AG04449 (cell line): ENCODE measurements at regions not wholly inside any gene's neighbourhood (a gene's known extent, or its start where the extent isn't known, plus 50 kb on each side); places are given as distances from the start of the nearest gene placed in this dataset.

Experiments
- CTCF ChIA-PET: fragments of 350-600 bp; formaldehyde crosslinking; extraction: SDS; loops from one replicate; lab custom pipeline; 2021; ENCODE audit warnings: antibody characterized with exemption; lab: Yijun Ruan, JAX
- POLR2A ChIA-PET: fragments of 400-600, 350-600 bp; formaldehyde crosslinking; extraction: SDS; loops from one replicate; lab custom pipeline; 2020; ENCODE audit warnings: antibody characterized with exemption, inconsistent platforms; lab: Yijun Ruan, JAX
- DNase-seq: peaks from one replicate; pipeline ENCODE4 v3.0.0-alpha.2; 2010; ENCODE audit warnings: low read depth, low spot score
- H3K4me3 ChIP-seq: 2 replicates; pipeline ENCODE4 v1.5.1; 2011; ENCODE audit warnings: low read depth, mild to moderate bottlenecking, control low read depth, low read length
- TF ChIP-seq, protein P1 (sequence below): IDR thresholded peaks from one replicate; pipeline ENCODE4 v1.5.1; 2011; ENCODE audit warnings: mild to moderate bottlenecking, moderate library complexity, low read length, control low read depth, inconsistent platforms; ENCODE audit not compliant: insufficient read depth; ENCODE audit errors: missing control alignments

DNA sequence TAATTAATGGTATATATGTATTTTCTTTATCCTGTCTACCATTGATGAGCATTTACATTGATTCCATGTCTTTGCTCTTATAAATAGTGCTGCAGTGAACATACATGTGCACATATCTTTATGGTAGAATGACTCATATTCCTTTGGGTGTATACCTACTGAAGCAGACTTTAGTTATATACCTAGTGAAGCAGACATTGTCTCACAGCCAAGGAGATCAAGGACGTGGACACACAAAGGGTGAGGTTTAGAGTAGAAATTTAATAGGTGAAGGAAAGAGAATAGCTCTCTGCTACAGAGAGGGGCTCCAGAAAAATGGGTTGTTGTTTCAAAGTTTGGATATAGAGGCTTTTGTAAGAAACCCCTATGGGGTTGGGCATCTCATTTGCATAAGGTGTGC, 700.3 kb downstream of the CDH11 start:
- ChIA-PET POLR2A (no interaction called here), CTCF (no interaction called here)
- H3K4me3 ChIP-seq: no peak overlapping the region
- DNase-seq: no peak
- TF ChIP-seq, protein P1, sequence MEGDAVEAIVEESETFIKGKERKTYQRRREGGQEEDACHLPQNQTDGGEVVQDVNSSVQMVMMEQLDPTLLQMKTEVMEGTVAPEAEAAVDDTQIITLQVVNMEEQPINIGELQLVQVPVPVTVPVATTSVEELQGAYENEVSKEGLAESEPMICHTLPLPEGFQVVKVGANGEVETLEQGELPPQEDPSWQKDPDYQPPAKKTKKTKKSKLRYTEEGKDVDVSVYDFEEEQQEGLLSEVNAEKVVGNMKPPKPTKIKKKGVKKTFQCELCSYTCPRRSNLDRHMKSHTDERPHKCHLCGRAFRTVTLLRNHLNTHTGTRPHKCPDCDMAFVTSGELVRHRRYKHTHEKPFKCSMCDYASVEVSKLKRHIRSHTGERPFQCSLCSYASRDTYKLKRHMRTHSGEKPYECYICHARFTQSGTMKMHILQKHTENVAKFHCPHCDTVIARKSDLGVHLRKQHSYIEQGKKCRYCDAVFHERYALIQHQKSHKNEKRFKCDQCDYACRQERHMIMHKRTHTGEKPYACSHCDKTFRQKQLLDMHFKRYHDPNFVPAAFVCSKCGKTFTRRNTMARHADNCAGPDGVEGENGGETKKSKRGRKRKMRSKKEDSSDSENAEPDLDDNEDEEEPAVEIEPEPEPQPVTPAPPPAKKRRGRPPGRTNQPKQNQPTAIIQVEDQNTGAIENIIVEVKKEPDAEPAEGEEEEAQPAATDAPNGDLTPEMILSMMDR: no peak

DNA sequence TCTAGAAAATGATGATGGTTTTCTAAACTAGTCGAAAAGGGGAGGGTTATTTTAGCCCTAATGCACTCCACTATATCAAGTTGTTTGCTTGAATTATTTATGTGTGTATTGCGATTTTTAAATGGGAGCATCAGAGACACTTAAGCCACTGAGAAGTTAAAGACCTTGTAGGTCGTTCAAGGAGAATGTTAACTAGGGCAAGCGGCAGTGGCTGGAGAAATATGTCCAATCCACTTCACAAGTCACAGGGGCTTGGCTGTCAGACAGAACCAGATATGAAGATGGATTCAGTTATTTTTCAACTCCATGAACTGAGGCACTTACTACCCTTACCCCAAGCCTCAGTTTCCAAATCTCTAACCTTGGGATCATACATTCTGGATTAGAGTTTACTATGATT, 702.0 kb downstream of the CDH11 start:
- TF ChIP-seq, protein P1: no peak
- POLR2A ChIA-PET: no interaction called here
- no peak for DNase-seq
- no peak overlapping the region for H3K4me3 ChIP-seq
- CTCF ChIA-PET: interaction anchor here (1.0 kb wide), 1 partner anchor 15 kb away, joined by 3 read pairs; no protein-coding TSS in a partner anchor

DNA sequence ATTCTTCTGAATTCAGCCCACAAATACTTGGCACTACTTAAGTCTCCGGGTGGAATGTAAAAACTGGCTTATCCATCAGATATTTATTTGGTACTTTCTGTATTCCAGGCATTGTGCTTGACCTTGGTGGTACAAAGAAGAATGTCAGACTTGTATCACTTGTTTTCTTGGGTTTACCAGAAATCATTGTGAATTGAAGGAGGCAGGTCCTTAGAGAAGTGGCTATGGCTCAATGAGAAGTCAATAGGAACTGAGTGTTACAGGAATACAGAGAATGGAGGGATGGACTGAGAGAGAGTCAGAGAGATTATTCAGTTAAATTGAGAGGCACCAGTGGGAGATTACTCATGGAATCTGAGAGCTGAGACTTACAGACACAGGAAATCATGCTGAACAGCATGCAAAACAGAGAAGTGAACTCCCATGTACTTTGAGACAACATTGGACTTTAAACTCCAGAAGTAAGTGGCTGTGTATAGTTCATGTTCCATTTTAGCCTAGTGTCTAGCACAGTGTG, 704.1 kb downstream of the CDH11 start:
- ChIA-PET CTCF (no interaction called here), POLR2A (interaction anchor here (0.6 kb wide), 1 partner anchor 38 kb away, joined by 3 read pairs; no protein-coding TSS in a partner anchor)
- TF ChIP-seq, protein P1: no peak
- peak; percentile 82 for DNase-seq
- H3K4me3 ChIP-seq: no peak overlapping the region

DNA sequence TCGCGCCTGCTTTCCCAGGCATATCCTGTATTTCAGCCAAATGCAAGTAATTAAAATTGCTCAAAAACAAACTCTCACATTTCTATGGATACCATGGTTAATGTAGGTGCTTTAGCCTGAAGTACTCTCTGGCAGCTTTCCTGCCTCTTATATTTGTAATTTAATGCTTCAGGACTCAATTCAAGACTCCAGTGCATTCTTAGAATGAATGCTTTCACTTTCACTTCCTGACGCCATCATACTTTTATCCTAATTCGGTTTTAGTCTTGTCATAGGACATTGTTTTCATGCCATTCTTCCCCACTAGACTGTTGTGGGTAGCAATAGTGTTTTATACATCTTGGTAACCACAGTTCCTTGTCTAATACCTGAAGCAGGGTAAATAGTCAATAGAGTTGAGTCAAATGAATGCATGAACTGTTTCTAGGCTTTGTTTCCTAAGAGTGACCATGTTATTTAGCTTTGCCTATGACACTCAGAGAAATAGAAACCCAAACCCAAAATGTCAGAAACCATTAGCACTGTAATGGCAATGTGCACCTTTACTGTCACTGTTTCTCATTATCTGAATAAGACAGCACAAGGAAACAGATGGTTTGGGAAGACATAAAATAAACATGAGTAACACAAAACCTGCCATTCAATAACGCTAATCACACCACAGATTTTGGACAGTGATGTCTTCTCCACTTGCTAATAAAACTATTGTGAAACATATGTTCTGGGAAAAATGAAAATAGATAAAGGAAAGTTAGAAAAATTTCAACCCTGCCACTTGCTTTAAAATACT, 705.5 kb downstream of the CDH11 start:
- ChIA-PET CTCF (no interaction called here), POLR2A (no interaction called here)
- DNase-seq: no peak
- H3K4me3 ChIP-seq: peak overlapping the region; percentile 3
- TF ChIP-seq, protein P1: no peak

DNA sequence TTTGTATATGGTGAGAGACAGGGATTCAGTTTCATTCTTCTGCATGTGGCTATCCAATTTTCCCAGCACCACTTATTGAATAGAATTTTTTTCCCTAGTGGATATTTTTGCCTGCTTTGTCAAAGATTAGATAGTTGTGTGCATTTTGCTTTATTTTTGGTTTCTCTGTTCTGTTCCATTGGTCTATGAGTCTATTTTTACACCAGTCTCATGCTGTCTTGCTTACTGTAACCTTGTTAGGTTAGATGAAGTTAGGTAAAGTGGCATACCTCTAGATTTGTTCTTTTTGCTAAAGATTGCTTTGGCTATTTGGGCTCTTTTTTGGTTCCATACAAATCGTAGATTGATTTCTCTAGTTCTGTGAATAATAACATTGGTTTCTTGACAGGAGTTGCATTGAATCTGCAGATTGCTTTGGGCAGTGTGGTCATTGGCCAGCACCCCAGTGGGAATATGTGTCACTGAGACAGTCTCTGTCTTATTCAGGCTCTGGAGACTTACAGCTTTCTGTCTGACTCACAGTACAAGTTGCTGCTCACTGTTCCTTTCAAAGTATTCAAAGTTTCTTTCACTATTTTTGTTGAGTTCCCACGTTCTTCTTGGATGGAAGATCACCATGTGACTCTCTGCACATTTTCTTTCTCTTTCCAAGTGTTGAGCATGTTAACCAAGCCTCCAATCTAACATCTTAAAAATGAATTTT, 709.1 kb downstream of the CDH11 start:
- TF ChIP-seq, protein P1: no peak
- ChIA-PET CTCF (no interaction called here), POLR2A (no interaction called here)
- no peak overlapping the region for H3K4me3 ChIP-seq
- no peak for DNase-seq

DNA sequence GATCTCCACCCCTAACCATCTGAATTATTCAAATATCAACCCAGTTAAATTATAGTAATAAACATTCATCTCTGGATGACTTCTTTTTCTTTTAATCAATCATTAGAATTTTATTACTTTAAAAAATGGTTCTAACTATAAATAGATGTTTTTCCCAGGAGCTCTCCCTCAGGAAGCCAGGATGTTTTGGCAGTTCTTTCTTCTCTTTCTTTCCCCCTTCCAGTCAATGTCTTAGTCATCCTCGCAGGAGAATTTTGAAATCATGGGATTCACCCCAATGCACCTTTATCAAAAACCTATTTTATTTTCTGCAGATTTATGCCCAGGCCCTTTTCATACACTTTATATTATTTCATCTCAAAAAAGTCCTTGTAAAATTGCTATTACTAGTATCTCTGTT, 711.6 kb downstream of the CDH11 start:
- no peak for DNase-seq
- no peak overlapping the region for H3K4me3 ChIP-seq
- ChIA-PET CTCF (interaction anchor here (1.3 to 1.5 kb wide), 3 partner anchors 10 to 58 kb away, joined by 3 to 4 read pairs (median 3); no protein-coding TSS in a partner anchor), POLR2A (no interaction called here)
- TF ChIP-seq, protein P1: no peak
